ENCODE measurements at regions not wholly inside any gene's neighbourhood (a gene's known extent, or its start where the extent isn't known, plus 50 kb on each side); places are given as distances from the start of the nearest gene placed in this dataset.

DNA sequence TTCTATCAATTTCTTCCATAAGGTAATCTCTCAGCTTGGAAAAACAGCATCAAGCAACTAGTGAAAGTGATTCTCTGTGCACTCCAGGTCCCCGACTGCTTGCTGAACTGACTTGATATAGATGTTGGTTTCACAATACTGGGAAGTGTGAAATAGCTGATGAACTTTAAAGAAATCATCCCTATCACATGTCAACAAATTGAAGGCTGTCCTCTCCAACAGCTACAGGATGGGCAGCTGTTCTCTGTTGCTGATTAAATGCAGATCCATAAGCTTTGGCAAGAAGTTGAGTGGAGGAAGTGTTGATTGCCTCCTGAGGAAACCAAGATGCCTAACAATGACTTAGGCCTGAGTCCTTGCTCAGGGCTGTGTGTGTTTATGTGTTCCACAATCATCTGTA, 130.4 kb upstream of the GDF10 start:
- no peak for DNase-seq

DNA sequence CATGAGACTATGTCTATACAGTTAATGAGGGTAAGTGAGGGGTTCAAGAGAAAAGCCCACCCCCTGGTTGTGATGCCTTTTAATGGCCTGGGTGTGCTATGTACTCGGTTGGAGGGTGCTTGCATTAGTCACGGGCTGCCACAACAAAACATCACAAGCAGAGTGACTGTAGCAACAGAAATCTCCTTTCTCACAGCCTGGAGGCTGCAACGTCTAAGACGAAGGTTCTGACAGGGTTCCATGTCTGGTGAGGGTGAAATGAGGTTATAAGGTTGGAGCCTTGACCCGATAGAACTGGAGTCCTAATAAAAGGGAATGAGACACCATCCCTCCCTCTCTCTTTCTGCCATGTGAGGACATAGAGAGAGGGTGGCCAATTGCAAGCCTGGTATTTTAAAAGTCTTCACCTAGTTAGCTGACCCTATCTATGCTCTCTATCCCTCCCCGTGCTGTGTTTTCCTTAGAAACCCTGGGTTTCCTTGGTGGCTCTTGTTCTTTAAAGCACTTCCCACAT, 126.0 kb upstream of the GDF10 start:
- DNase-seq: no peak

DNA sequence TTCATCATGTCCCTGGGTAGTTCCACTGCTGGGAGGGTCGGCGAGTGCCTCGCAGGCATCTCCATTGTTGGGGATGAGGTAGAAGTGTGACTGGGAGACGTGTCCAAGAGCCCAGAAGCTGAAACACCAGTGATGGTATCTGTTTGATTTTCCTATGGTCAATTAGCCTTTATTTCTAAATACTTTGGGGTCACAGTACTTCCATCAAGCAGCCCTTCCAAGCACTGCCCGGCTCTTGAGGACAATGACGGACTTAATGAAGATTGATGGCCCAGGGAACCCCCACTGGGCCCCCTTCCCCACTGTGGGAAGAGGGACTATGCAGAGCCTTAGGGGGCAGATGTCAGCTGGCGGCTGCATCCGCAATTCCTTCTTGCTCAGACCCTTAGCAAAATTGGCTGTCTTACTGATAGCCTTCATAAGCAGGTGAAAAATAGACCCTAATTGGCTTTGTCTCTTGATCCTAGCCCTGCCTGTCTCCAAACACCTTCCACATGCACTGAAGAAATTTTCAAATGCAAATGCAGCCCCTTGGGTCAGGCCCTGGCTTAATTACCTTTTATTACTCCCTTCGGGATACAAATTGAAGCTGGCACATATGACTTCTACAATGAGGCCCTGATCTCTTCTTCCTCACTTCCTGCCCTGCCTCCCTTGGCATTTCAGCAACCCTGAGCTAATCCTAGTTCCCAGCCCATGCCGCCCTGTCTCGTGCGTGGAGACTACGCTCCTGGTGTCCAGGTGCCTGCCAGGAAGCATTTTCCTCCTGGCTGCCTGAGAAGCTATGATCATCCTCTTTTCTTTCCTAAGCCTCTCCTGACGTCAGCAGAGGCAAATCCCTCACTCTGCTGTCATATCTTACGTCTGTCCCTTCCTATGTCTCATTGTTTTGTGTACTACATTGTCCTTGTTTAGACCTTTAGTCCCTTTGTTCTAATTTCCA, 124.5 kb upstream of the GDF10 start:
- DNase-seq: no peak

DNA sequence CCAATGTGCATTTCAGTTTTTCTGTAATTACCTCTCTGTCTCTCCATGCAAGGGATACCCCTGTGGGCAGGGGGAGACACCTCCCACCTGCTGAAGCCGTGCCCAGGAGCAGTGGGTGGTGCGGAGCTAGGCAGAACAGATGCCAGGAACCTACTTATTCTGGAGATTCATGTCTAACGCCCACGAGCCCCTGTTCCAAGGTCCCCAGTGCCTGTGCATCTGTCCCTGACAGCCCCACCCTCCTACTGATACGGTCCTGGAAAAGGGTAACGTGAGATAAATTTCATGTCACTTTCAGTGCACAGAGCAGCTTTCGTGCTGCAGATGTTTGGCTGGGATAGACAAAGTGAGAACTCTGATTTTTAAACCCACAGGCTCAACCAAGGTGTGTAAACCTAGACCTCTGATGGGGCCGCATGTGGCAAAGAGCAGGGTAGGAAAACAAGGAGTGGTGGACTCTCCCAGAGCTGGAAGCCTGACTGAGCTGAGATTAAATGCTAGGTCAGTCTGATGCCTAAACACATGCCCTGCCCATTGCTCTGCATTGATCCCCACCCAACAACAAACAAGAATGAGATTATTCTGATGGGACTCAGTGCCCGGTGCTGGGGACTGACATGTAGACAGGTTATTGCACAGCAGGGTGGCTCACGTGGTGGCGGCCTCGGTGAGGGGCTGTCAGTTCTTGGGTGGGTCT, 123.6 kb upstream of the GDF10 start:
- DNase-seq: no peak

DNA sequence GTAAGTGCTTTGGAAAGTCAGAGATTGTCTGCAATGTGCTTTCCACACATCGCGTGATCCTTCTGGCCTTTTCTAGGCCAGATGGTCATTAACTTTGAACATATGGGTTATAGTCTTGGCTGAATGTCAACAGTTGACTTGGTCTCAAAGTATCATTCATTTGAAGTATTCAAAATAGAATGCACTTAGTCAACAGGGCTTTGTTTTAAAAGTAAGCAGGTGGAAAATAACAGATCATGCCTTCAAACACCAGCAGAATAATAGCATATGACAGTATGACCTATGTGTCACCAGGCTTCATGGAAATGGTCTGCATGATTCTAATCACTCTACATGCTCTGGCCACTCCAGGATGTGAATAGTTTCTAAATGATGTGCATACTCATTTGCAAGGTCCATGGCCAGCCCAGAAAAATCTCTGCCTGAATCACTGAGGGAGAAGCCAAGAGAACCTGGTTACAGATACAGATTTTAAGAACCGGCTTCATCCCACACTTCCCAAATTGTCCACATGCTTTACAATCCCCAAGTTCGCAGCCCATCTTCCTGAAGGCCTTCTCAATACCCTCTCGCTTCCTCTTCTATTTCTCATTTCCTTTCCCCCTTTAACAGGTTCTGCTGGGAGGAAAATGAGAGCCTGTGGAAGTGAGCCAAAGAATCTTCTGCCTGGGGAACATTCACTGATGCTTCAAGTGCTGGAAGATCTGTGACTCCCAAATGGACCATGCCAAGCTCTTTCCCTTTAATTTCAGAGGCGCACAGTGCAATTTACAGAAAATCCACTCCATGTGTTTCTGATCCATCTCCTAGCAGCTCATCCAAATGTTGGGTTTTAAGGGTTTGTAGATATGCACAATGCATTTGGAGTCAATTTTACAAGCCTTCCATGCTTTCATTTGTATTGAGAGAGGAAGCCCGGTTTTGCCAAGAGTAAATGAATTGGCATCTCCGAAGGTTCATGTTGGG, 122.8 kb upstream of the GDF10 start:
- DNase-seq: no peak

DNA sequence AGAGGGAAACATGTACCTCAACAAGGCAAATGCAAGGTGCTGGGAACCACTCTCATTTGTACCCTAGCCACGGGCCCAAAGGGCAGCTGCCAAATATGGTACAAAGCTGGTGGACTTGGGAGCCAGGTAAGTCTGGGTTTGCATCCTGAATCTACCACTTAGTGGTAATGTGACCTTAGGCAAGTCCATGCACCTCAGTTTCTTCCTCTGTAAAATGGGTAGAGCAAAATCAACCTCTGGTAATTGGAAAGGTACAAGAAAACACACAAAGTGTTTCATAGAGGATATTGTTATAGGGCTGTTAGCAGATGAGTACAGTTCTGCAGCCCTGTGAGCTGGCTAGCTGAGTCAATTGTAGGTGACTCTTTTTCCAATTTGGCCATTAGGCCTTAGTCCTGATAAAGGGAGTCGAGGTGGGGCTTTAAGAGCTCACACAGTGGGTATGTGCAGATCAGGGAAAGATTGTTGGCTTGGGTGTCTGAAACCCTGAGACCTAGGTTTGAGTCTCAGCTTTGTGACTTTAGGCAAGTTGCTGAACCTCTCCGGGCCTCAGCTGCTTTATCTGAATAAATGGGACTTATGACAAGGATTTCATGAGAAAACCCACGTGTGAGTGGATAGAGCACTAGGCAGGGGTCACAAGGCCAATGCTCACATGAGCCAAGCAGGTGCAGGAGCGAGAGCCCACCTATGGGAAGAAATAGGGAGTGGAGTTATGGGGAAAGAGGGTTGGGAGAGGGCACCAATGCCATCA, 121.3 kb upstream of the GDF10 start:
- DNase-seq: no peak

DNA sequence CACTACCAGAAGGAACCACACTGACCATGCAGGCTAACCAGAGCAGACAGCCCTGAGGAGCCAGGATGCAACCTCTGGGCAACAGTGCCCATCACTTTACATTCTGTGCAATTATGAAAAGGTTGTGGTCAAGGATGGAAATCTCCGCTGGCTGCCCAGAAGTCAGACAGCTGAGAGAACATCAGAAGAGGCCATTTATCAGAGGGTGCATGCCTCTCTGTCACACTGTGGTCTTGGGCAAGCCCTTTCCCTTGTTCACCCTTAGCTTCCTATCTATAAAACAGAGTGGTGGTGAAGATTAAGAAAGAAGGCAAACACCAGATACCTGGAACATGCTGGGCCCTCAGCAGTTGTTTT, 120.7 kb upstream of the GDF10 start:
- DNase-seq: no peak

DNA sequence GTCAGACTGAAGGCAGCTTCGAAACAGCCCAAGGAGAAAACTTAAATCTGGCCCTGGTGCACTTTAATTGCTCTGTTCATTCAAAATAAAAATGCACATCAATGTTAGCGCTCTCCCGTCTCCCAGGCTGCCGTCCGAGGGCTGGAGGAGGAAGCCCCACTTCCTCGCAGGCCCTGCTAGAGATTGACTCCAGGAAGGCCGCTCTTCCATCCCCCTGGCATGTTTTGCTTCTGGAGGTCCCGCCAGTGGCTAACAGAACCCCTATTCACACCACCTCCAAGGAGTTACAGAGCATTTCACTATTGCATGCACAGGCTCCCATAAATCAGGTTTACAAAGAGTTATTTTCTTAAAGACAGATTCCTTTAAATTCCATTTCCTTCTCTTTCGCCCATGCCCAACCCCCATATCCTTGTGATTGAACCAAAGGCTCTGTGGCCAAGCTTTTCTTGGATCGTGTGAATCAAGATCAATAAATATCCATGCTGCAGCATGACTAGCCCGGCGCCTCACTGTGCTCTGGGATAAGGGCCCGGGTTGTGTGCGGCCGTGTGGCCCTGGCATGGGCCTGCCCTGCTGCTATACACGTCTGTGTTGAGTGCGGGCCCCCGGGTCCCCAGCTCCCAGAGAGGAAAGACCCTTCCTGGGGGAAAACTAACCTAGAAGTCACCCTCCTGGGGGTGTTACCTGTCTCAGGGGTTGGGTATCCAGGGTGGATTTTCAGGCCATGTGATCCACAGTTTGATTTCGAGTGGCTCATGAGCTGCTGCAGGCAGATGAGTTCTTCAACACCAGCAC, 118.7 kb upstream of the GDF10 start:
- DNase-seq: no peak

DNA sequence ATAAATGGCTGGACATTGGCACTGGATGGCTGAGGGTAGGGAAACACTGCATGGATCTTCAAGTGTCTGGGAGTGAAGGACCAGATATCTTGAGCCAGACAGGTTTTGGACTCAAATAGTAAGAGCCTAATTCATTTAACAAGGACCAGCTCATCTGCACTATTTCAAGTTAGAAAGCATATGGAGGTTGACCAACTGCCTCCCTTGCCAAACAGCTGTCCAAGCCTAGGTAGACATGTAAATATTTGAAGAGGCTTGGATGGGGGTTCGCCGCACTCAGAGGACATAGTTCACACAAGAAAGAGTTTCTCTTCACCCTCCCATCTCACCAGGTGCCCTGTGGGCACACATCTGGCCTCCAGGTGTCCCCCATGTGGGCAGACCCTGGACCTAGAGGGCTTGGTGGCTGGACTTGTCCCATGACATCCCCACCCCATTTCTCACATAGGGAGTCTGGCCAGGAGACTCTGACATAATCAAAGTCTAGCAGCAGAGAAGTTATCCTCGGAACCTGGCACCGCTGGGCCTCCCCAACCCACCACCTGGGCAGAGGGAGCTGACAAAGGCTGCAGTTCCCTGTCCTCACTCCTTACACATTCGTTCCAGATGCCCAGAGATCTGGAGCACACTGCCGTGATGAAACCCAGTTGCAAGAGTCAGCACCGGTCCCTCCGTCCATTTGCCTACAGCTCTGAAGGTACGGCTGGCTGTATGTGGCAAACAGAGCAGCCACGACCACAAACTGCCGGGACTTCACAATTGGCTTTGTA, 116.9 kb upstream of the GDF10 start:
- no peak for DNase-seq

DNA sequence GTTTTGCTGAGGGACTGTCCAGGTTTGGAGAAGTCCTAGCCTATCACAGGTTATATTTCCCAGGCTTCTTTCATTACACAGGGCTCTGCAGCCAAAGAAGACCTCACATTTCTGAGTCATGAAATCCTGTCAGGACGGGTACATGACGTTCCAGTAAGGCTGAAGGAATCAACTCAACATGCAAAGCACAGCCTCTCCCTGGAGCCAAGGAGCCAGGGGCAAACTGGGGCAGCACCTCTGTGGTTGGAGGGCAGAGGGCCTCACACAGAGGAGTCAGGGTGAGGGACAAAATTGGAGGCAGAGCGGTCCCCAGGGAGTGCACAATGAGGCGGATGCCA, 116.3 kb upstream of the GDF10 start:
- DNase-seq: no peak

DNA sequence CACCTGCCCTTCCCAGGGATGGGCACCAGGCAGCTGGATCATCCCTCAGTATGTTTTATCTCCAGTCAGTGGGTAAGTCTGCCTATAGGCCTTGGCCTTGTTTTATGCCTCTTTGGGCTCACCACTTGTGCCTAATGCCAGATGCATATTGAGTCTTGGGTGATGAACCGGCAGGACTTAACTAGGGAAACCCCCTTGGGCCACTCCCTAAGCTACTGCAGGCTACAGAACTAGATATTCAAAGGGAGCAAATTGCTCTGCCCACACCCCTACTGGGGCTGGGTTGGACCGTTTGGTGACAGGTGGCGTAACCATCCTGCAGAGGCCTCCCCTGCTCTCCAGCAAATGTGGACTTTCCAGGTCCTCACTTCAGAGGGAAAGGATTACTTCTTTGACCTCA, 115.7 kb upstream of the GDF10 start:
- no peak for DNase-seq

DNA sequence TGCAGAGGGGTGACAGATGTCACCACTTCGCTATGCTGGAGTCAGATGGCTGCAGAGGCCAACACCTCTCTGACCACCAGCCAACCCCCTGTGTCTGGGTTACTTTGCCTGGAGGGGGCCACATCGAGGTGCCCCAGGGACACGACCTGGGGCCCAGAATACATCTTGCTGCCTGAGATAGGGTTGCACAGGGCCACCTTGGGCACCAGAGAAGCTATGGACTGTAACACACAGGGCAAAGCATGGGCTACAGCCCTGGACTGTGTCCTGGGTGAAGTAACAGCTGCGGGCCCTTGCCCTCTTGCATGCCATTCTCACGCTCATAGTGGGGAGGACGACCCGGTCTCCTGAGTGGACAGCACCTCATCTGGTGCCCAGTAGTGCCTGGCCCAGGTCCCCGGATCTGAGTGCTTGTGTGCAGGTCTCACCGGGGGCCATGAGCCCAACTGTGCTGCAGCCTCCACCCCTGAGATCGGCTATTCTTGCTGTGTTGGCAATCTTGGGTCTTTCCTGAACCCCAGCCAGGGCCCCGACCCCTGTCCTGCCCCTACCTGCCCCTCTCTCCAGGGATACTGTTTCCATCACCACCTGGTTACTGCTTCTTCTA, 115.2 kb upstream of the GDF10 start:
- DNase-seq: no peak

DNA sequence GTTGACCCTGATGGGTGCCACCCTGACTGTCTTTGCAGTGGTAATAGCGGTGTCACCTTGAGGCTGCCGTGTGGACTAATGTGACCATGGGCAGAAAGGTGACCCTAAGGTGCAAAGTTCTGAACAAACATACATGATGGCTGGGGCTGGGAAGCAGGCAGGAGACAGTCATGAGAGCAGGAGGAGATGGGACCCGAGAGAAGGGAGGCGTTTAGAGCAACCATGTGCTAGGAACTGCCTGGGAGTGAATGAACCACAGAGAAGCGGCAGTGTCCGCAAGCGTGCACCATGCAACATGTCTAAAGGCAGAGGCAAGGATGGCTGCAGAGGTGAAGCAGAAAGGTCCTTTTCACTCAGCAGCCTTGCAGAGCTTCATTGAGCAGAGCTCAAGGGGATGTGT, 113.1 kb upstream of the GDF10 start:
- no peak for DNase-seq

DNA sequence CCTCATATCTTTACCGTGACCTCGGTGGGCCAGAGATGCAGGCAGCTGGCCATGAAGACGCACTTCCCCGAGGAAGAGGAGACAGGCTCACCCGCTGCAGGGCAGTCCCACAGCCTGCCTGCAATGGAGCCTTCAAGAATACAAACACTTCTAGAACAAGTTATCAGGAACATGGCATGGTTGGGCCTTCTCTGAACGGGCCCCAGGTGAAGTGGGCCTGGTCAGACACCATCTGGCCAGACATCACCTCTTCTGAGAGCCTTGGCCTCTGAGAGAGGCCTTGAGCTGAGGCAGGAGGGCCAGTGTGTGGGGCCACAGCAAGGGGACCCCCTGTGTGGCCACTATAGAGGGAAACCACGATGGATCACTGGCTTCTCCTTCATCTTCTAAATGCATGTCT, 112.4 kb upstream of the GDF10 start:
- no peak for DNase-seq

DNA sequence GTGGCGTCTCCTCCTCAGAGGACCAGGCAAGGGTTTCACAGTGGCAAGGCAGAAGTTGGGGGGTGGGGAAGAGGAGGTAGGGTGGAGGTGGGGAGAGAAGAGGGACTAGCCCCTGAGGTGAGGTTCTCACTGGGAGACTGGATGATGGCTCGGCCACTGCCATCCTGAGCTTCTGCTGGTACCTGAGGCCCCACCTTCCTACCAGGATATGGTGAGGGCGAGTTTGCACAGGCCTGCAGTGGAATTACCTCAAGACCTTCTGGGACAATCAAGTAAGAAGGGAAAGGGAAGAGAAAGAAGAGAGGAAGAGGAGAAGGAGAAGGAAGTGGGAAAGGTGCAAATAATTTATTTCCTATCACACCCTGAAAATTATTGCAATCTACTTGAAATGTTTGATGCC, 111.8 kb upstream of the GDF10 start:
- DNase-seq: no peak

DNA sequence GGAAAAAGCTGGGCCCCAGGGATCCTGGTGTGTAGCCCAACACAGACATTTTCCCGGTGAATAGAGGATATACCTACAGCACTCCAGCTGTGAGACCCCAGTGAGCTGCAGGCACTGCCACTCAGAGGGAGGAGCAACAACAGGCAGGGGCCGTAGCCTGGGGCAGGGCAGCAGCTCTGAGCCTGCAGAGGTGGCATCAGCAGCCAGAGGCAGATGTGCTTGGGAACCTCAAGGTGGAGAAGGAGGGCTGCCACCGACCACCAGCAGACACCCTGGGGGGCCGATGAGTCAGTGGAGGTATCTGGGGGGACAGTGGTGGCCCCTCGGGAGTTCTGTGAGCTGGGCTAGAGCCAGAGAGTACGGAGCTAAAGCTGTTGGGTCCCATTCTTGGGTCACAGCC, 110.2 kb upstream of the GDF10 start:
- DNase-seq: no peak

DNA sequence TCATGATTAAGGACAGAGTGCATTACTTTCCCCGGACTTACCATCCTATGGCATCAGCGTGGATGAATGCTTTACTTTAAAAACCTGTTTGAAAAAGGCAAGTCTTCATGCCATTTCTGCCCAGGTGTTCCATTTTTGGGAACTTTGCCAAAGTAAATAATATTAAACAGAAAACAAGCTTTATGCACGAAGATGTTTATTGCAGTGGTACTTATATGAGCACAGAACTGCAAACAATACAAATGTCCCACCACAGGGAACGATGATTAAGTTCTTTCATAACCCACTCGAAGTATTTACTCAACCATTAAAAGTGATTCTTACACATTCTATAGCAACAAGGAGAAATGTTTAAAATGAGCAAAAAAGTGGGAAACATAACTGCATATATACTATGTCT, 109.7 kb upstream of the GDF10 start:
- DNase-seq: no peak

DNA sequence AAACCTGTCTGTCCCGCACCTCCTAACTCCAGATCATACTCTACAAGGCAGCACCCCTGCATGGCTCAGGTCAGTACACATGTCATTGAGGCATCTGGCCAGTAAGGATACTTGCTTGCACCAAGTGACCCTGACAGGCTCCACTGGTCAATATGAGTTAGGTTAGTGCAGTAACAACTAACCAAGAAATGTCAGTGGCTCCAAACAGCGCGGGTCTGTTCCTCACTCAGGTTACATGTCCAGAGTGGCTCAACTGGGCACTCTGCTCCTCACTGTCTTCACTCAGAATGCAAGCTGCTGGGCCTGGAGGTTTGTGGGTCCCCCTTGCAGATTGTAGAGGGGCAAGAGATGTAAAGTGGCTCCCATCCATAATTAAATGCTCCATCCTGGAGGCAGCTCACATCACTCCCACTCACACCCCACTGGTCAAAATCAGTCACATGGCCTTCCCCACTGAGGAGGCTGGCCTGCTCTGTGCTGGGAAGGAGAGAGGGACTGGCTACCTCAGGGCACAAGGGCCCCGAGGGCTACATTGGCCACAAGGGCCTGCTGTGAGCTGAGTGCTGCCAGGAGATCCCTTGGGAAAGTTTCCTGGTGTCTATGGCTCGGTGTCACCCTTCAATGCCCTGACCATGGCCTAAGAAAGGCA, 109.1 kb upstream of the GDF10 start:
- no peak for DNase-seq

DNA sequence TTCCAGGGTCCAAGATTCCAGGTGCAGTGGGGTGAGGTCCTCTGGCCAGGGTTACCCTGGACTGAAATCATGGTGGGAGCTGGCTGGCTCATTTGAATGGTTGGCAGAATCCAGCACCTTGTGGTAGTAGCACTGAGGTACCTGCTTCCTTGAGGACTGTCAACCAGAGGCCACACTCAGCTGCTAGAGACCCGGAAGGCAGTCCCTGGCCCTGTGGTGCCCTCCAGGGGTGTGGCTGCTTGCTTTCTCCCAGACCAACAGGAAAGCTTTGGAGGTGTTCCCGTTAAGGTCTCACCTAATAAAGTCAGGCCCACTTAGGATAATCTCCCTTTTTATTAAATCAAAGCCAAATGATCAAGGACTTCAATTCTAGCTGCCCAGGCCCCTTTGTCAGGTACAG, 107.7 kb upstream of the GDF10 start:
- DNase-seq: no peak

DNA sequence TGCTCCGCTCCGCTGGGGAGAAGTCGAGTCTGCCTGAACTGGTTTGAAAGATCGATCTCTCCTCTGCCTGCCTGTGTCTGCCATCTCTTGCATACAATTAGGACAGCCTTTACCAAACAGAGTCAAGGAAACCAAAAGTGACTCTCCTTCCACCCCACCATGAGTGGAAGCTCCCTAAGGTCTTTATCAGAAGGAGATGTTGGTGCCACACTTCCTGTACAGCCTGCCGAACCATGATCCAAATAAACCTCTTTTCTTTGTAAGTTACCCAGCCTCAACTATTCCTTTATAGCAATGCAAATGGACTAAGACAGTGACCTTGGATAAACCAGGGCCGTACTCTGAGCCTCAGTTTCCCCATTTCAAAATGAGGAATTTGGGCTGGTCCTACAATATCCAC, 106.3 kb upstream of the GDF10 start:
- DNase-seq: no peak
